HL-60 (cell line): ENCODE measurements at regions not wholly inside any gene's neighbourhood (a gene's known extent, or its start where the extent isn't known, plus 50 kb on each side); places are given as distances from the start of the nearest gene placed in this dataset.

Source experiments
- CTCF ChIP-seq: IDR thresholded peaks from one replicate; pipeline ENCODE4 v1.5.1; 2011; ENCODE audit warnings: low read length, control low read depth, inconsistent platforms; ENCODE audit not compliant: insufficient read depth
- POLR2AphosphoS5 ChIP-seq: IDR thresholded peaks from 2 replicates; pipeline ENCODE4 v1.6.1; 2012; ENCODE audit warnings: low read depth

GRCh38 chr2:53095227-53095626 lies 672.4 kb upstream of the CHAC2 start:
- TF ChIP-seq CTCF (no peak), POLR2AphosphoS5 (no peak)
